Activated T-cell treated with anti-CD3 and anti-CD28 coated beads, Interleukin-2, amount 50 U/mL, for 72 hours (primary cell): ENCODE measurements at regions not wholly inside any gene's neighbourhood (a gene's known extent, or its start where the extent isn't known, plus 50 kb on each side); places are given as distances from the start of the nearest gene placed in this dataset.
"Not testable (repeated sequence)": the region's sequence is repeated elsewhere in the genome, so short reads cannot be mapped to it uniquely, and the experiment has no call there.

Source experiments
- ATAC-seq, 2 donors: fragments of 150-1000 bp; cut with Tn5 transposase; replicated peaks in 1 of 2; 2 replicates each; pipeline ENCODE4 v1.10.0; 2021; ENCODE audit warnings: moderate library complexity in 2 of 2, mild to moderate bottlenecking in 1 of 2
- DNase-seq, 2 donors: peaks; one replicate each; pipeline ENCODE4 v3.0.0; 2021 to 2022; ENCODE audit warnings: mixed read lengths in 1 of 2
- H3K27ac Mint-ChIP-seq: one replicate; pipeline ENCODE4 v1.8.0; 2022; ENCODE audit warnings: mild to moderate bottlenecking, moderate library complexity, mixed read lengths
- H3K27me3 Mint-ChIP-seq: one replicate; pipeline ENCODE4 v1.8.0; 2022; ENCODE audit warnings: low read depth, mixed read lengths
- H3K36me3 Mint-ChIP-seq, 2 donors: one replicate each; pipeline ENCODE4 v1.8.0; 2022; ENCODE audit warnings: mixed read lengths in 2 of 2, mild to moderate bottlenecking in 1 of 2; ENCODE audit not compliant: insufficient read depth in 2 of 2
- H3K4me1 Mint-ChIP-seq: one replicate; pipeline ENCODE4 v1.8.0; 2022; ENCODE audit warnings: low read depth, mixed read lengths
- H3K4me3 Mint-ChIP-seq, 2 donors: one replicate each; pipeline ENCODE4 v1.8.0; 2022; ENCODE audit warnings: mild to moderate bottlenecking in 2 of 2, mixed read lengths in 2 of 2, moderate library complexity in 2 of 2
- H3K9me3 Mint-ChIP-seq, 2 donors: one replicate each; pipeline ENCODE4 v1.8.0; 2022; ENCODE audit warnings: mixed read lengths in 2 of 2

- ATAC-seq, H3K9me3 Mint-ChIP-seq, H3K36me3 Mint-ChIP-seq, H3K4me3 Mint-ChIP-seq, H3K27ac Mint-ChIP-seq, DNase-seq, H3K27me3 Mint-ChIP-seq: not testable (repeated sequence)
- peaks cover 23% of the 10 kb centered on the region for H3K4me1 Mint-ChIP-seq
Observed at GRCh38 chr12:116327992-116328391, 50.5 kb upstream of the MED13L start.

- no peaks in the 10 kb centered on the region for H3K36me3 Mint-ChIP-seq
- DNase-seq (no peak), ATAC-seq (no peak)
- no peak overlapping the region for H3K4me3 Mint-ChIP-seq
- H3K9me3 Mint-ChIP-seq: no peaks in the 10 kb centered on the region
- no peaks in the 10 kb centered on the region for H3K27me3 Mint-ChIP-seq
- peaks cover 9% of the 10 kb centered on the region for H3K4me1 Mint-ChIP-seq
- no peak overlapping the region for H3K27ac Mint-ChIP-seq
Observed at GRCh38 chr12:116331876-116332275, 54.4 kb upstream of the MED13L start.

- H3K4me3 Mint-ChIP-seq: no peak overlapping the region
Observed at GRCh38 chr12:116332705-116333380, 55.4 kb upstream of the MED13L start.

GRCh38 chr12:116333402-116333801 is 55.9 kb upstream of the MED13L start:
- H3K4me3 Mint-ChIP-seq: no peak overlapping the region
- H3K36me3 Mint-ChIP-seq: no peaks in the 10 kb centered on the region
- no peaks in the 10 kb centered on the region for H3K9me3 Mint-ChIP-seq
- no peaks in the 10 kb centered on the region for H3K27me3 Mint-ChIP-seq
- no peak for ATAC-seq
- H3K4me1 Mint-ChIP-seq: peaks cover 9% of the 10 kb centered on the region
- no peak for DNase-seq
- no peak overlapping the region for H3K27ac Mint-ChIP-seq

More at GRCh38 chr12:116332705-116333380, 55.4 kb upstream of the MED13L start:
- H3K27me3 Mint-ChIP-seq: no peaks in the 10 kb centered on the region
- ATAC-seq (no peak), DNase-seq (no peak)
- no peak overlapping the region for H3K27ac Mint-ChIP-seq
- H3K9me3 Mint-ChIP-seq: no peaks in the 10 kb centered on the region
- no peaks in the 10 kb centered on the region for H3K36me3 Mint-ChIP-seq
- H3K4me1 Mint-ChIP-seq: peaks cover 9% of the 10 kb centered on the region

DNA sequence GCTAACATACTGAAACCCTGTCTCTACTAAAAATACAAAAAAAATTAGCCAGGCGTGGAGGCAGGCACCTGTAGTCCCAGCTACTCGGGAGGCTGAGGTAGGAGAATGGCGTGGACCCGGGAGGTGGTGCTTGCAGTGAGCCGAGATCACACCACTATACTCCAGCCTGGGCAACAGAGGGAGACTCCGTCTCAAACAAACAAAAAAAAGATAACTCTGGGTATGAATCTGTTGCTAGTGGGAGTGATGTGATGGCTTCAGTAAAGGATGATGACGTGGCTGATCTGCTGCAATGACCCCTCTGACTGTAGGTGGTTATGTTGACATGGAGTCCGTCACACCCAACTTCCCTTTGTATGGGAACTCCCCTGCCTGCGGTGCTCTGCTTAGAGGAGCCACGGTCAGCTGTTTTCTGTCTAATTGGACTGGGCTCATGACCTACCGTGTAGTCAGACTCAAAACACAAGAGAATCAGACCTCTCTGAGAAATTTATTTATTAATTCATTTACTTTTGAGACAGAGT is 59.1 kb upstream of the MED13L start:
- Mint-ChIP-seq H3K4me3 (peak overlapping the region in 1 of 2 donors; percentile 22), H3K4me1 (peaks cover 9% of the 10 kb centered on the region), H3K27me3 (no peaks in the 10 kb centered on the region), H3K27ac (no peak overlapping the region), H3K9me3 (no peaks in the 10 kb centered on the region), H3K36me3 (no peaks in the 10 kb centered on the region)
- DNase-seq (peak in 1 of 2 donors; percentile 24), ATAC-seq (peak; percentile 78 to 92)

GRCh38 chr12:116337312-116337711 is 59.8 kb upstream of the MED13L start:
- no peak overlapping the region for H3K4me3 Mint-ChIP-seq
- no peak overlapping the region for H3K27ac Mint-ChIP-seq
- ATAC-seq (no peak), DNase-seq (no peak)
- peaks cover 9% of the 10 kb centered on the region for H3K4me1 Mint-ChIP-seq
- no peaks in the 10 kb centered on the region for H3K27me3 Mint-ChIP-seq
- no peaks in the 10 kb centered on the region for H3K36me3 Mint-ChIP-seq
- H3K9me3 Mint-ChIP-seq: no peaks in the 10 kb centered on the region

DNA sequence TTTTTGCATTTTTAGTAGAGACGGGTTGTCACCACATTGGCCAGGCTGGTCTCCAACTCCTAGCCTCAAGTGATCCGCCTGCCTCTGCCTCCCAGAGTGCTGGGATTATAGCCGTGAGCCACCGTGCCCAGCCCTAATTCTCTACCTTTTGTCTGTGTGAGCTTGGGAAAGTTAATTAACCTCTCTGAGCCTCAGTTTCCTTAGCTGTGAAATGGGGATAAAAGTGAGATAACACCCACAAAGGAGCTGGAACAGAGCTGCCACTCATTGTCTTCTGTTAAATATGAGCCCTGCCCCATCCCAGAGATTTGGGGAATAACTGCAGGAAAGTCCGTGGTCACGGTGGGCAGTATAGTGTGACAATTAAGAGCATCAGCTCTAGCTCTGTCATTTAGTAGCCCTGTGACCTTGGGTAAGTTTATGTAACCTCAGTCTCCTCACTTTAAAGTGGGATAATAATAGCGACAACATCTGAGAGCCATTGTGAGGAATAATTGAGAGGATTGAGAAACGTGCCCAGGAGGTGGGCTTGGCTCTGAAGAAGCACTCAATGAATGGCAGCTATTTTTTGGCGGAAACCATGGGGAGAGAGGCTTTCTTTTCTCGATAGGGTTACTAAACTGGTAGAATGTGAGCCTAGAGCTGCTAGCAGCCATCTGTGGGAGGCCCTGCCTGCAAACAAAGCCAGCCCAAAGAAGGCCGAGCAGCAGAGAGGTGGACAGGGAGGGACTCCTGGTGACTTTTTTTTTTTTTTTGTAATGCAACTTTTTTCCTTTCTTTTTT is 60.8 kb upstream of the MED13L start:
- peaks cover 0 to 2% of the 10 kb centered on the region in 2 donors for H3K36me3 Mint-ChIP-seq
- DNase-seq (no peak), ATAC-seq (no peak)
- H3K4me1 Mint-ChIP-seq: peaks cover 9% of the 10 kb centered on the region
- no peaks in the 10 kb centered on the region for H3K27me3 Mint-ChIP-seq
- H3K9me3 Mint-ChIP-seq: no peaks in the 10 kb centered on the region
- no peak overlapping the region for H3K27ac Mint-ChIP-seq
- no peak overlapping the region for H3K4me3 Mint-ChIP-seq

DNA sequence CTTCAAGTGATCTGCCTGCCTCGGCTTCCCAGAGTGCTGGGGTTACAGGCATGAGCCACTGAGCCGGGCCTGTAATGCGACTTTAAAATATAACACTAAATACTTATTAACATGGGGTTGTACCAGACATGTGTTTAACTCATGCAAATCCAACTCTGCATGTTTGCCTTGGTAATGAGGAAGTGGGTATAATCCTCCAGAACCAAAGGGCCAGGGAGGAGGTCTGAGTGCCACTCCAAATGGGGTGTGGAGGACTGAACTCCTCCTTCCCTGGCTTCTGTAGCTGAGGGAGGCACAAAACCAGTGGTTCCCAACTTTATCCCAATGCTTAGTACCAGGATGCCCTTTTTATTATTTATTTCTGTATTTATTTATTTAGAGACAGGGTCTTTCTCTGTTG is 61.6 kb upstream of the MED13L start:
- Mint-ChIP-seq H3K27ac (no peak overlapping the region), H3K4me1 (peaks cover 9% of the 10 kb centered on the region), H3K27me3 (no peaks in the 10 kb centered on the region), H3K4me3 (no peak overlapping the region), H3K9me3 (no peaks in the 10 kb centered on the region), H3K36me3 (peaks cover 0 to 2% of the 10 kb centered on the region in 2 donors)
- DNase-seq: no peak
- ATAC-seq: no peak

- ATAC-seq (no peak), DNase-seq (no peak)
- Mint-ChIP-seq H3K9me3 (peaks cover 0 to 2% of the 10 kb centered on the region in 2 donors), H3K27ac (no peak overlapping the region), H3K36me3 (peaks cover 0 to 2% of the 10 kb centered on the region in 2 donors), H3K4me3 (no peak overlapping the region), H3K4me1 (peaks cover 9% of the 10 kb centered on the region), H3K27me3 (no peaks in the 10 kb centered on the region)
Observed at GRCh38 chr12:116339800-116340371, 62.4 kb upstream of the MED13L start.

GRCh38 chr12:116343331-116343884 is 65.9 kb upstream of the MED13L start:
- Mint-ChIP-seq H3K27me3 (no peaks in the 10 kb centered on the region), H3K27ac (no peak overlapping the region), H3K36me3 (peaks cover 0 to 2% of the 10 kb centered on the region in 2 donors), H3K4me1 (no peaks in the 10 kb centered on the region), H3K4me3 (no peak overlapping the region), H3K9me3 (peaks cover 0 to 2% of the 10 kb centered on the region in 2 donors)
- DNase-seq (no peak), ATAC-seq (no peak)

DNA sequence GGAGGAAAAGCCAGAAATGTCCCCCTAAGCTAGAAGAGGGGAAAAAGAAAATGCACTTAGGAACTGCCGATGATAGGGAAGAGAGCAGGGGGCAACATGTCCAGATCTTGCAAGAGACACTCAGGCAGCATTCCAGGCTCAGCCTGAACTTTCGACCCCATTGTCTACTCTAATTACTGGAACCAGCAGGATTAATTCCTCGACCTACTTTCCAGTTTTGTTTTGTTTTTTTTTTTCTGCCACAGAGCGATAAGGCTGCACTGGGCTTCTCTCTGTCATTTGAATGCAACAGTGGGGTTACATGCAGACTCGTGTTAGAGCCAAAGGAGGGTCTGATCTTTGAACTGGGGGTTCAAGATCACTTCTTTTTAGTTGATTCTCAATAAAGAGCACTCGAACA is 68.7 kb upstream of the MED13L start:
- Mint-ChIP-seq H3K27me3 (no peaks in the 10 kb centered on the region), H3K36me3 (peaks cover 0 to 2% of the 10 kb centered on the region in 2 donors), H3K4me1 (no peaks in the 10 kb centered on the region), H3K27ac (no peak overlapping the region), H3K4me3 (no peak overlapping the region), H3K9me3 (peaks cover 0 to 2% of the 10 kb centered on the region in 2 donors)
- DNase-seq (no peak), ATAC-seq (no peak)

- ATAC-seq: no peak
Observed at GRCh38 chr12:116346741-116347140, 69.2 kb upstream of the MED13L start.

GRCh38 chr12:116347265-116347664 is 69.8 kb upstream of the MED13L start:
- Mint-ChIP-seq H3K36me3 (peaks cover 0 to 2% of the 10 kb centered on the region in 2 donors), H3K27ac (no peak overlapping the region), H3K27me3 (no peaks in the 10 kb centered on the region), H3K9me3 (peaks cover 0 to 2% of the 10 kb centered on the region in 2 donors), H3K4me1 (no peaks in the 10 kb centered on the region), H3K4me3 (no peak overlapping the region)
- no peak for DNase-seq
- ATAC-seq: no peak

More at GRCh38 chr12:116346741-116347140, 69.2 kb upstream of the MED13L start:
- DNase-seq: no peak
- peaks cover 0 to 2% of the 10 kb centered on the region in 2 donors for H3K9me3 Mint-ChIP-seq
- no peak overlapping the region for H3K4me3 Mint-ChIP-seq
- no peaks in the 10 kb centered on the region for H3K4me1 Mint-ChIP-seq
- no peaks in the 10 kb centered on the region for H3K27me3 Mint-ChIP-seq
- H3K27ac Mint-ChIP-seq: no peak overlapping the region
- H3K36me3 Mint-ChIP-seq: peaks cover 0 to 2% of the 10 kb centered on the region in 2 donors
